ENCODE measurements at regions not wholly inside any gene's neighbourhood (a gene's known extent, or its start where the extent isn't known, plus 50 kb on each side); places are given as distances from the start of the nearest gene placed in this dataset.

DNA sequence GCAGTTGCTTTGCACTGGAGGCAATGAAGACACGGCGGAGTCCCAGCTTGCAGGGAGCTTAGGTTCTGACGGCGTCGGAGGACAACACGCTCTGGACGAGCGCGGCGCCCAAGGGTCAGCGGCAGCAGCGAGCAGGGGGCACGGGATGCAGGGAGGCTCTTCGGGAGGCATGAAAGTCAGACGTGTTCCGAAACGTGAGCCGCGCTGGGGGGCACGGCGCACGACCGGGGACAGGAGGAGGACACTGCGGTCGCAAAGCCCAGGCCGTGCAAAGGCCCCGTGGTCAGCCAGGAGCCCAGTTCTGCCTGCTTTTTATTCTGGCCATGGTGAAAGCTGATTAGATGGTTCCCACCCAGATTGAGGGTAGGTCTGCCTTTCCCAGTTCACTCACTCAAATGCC, 294.6 kb downstream of the SNAPC1 start:
- TF ChIP-seq, protein P1, sequence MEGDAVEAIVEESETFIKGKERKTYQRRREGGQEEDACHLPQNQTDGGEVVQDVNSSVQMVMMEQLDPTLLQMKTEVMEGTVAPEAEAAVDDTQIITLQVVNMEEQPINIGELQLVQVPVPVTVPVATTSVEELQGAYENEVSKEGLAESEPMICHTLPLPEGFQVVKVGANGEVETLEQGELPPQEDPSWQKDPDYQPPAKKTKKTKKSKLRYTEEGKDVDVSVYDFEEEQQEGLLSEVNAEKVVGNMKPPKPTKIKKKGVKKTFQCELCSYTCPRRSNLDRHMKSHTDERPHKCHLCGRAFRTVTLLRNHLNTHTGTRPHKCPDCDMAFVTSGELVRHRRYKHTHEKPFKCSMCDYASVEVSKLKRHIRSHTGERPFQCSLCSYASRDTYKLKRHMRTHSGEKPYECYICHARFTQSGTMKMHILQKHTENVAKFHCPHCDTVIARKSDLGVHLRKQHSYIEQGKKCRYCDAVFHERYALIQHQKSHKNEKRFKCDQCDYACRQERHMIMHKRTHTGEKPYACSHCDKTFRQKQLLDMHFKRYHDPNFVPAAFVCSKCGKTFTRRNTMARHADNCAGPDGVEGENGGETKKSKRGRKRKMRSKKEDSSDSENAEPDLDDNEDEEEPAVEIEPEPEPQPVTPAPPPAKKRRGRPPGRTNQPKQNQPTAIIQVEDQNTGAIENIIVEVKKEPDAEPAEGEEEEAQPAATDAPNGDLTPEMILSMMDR (conservative IDR thresholded peaks at IDR 0.05 in 1 of 2, IDR thresholded peaks at IDR 0.05 in 1 of 2; ENCODE audit: low read depth in 1 of 2, low read length in 2 of 2) = no peak
- no peak for TF ChIP-seq EZH2 (IDR thresholded peaks at IDR 0.05; ENCODE audit: low read length, missing control alignments)
- Histone ChIP-seq H2AFZ (ENCODE audit: low read length) (no peak overlapping the region), H3K36me3 (ENCODE audit: control insufficient read depth, insufficient read depth, low read length) (no peaks in the 10 kb centered on the region), H3K4me3 (replicated peaks in 1 of 4; ENCODE audit: control extremely low read depth in 1 of 4, insufficient read depth in 1 of 4, low read depth in 3 of 4, low read length in 4 of 4) (no peak overlapping the region), H4K20me1 (ENCODE audit: control insufficient read depth, extremely low read depth, insufficient read depth, low read length) (no peaks in the 10 kb centered on the region), H3K9me3 (ENCODE audit: control insufficient read depth, insufficient read depth, low read depth, low read length) (no peaks in the 10 kb centered on the region), H3K4me2 (ENCODE audit: extremely low read depth, insufficient read depth, low read length) (no peak overlapping the region), H3K27me3 (ENCODE audit: control insufficient read depth, insufficient read depth, low read length) (no peaks in the 10 kb centered on the region), H3K27ac (ENCODE audit: insufficient read depth, low read length) (no peak overlapping the region), H3K4me1 (ENCODE audit: control insufficient read depth, extremely low read depth, insufficient read depth, low read length) (no peaks in the 10 kb centered on the region), H3K79me2 (ENCODE audit: control insufficient read depth, insufficient read depth, low read length) (no peaks in the 10 kb centered on the region), H3K9ac (ENCODE audit: insufficient read depth, low read length) (no peak overlapping the region)
- DNase-seq (ENCODE audit: low read depth in 2 of 2) = no peak

DNA sequence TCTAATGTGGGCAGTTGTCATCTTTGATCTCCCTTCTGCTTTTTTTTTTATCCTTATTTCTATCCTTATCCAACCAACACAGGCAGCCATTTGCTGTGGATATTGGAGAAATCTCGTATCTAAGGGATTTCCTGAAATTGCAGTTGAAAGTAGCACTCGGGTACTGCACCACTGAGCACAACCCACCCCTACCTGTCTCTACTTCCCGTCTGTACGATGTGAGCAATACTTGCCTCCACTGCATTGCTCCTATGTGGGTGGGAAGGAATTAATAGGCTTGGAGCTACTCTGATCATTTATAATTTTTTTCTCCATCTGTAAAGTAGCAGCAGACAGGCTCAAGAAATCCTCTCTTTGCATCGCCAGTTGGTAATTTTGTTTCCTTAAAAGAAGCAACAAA, 300.4 kb downstream of the SNAPC1 start:
- no peak overlapping the region for H3K27ac ChIP-seq (ENCODE audit: insufficient read depth, low read length)
- no peaks in the 10 kb centered on the region for H3K36me3 ChIP-seq (ENCODE audit: control insufficient read depth, insufficient read depth, low read length)
- no peak overlapping the region for H3K9ac ChIP-seq (ENCODE audit: insufficient read depth, low read length)
- H2AFZ ChIP-seq (ENCODE audit: low read length) = no peak overlapping the region
- H3K27me3 ChIP-seq (ENCODE audit: control insufficient read depth, insufficient read depth, low read length) = no peaks in the 10 kb centered on the region
- H3K9me3 ChIP-seq (ENCODE audit: control insufficient read depth, insufficient read depth, low read depth, low read length) = no peaks in the 10 kb centered on the region
- H3K79me2 ChIP-seq (ENCODE audit: control insufficient read depth, insufficient read depth, low read length) = no peaks in the 10 kb centered on the region
- H3K4me1 ChIP-seq (ENCODE audit: control insufficient read depth, extremely low read depth, insufficient read depth, low read length) = no peaks in the 10 kb centered on the region
- H4K20me1 ChIP-seq (ENCODE audit: control insufficient read depth, extremely low read depth, insufficient read depth, low read length) = no peaks in the 10 kb centered on the region
- no peak for DNase-seq (ENCODE audit: low read depth in 2 of 2)
- no peak for TF ChIP-seq EZH2 (IDR thresholded peaks at IDR 0.05; ENCODE audit: low read length, missing control alignments)
- TF ChIP-seq, protein P1 (conservative IDR thresholded peaks at IDR 0.05 in 1 of 2, IDR thresholded peaks at IDR 0.05 in 1 of 2; ENCODE audit: low read depth in 1 of 2, low read length in 2 of 2) = no peak
- H3K4me2 ChIP-seq (ENCODE audit: extremely low read depth, insufficient read depth, low read length) = no peak overlapping the region
- no peak overlapping the region for H3K4me3 ChIP-seq (replicated peaks in 1 of 4; ENCODE audit: control extremely low read depth in 1 of 4, insufficient read depth in 1 of 4, low read depth in 3 of 4, low read length in 4 of 4)

DNA sequence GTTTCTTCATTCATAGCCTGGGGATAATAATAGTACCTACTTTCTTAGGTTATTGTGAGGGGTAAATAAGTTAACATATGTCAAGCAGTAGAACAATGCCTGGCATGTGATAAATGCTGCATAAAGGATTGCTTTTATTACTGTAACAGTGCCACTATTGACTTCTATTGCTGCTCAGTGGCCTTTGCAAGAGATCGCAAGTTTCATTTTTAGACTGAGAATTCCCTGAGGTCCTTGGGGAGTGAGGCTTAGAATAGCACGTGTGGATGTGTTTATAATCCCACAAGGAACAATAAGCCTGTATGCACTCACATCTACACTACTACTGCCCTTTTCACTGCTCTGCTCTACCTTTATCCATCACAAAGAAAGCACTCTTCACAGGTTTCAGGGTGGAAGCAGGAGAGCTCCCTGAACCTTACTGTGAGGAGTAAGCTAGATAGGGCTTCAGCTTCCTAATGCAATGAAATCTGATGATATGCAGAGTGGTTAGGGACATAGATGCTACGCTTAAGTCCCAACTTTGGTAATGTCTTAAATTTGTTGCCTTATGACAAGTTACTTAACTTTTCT, 302.6 kb downstream of the SNAPC1 start:
- Histone ChIP-seq H2AFZ (ENCODE audit: low read length) (no peak overlapping the region), H3K36me3 (ENCODE audit: control insufficient read depth, insufficient read depth, low read length) (no peaks in the 10 kb centered on the region), H3K9ac (ENCODE audit: insufficient read depth, low read length) (no peak overlapping the region), H3K9me3 (ENCODE audit: control insufficient read depth, insufficient read depth, low read depth, low read length) (no peaks in the 10 kb centered on the region), H4K20me1 (ENCODE audit: control insufficient read depth, extremely low read depth, insufficient read depth, low read length) (no peaks in the 10 kb centered on the region), H3K4me3 (replicated peaks in 1 of 4; ENCODE audit: control extremely low read depth in 1 of 4, insufficient read depth in 1 of 4, low read depth in 3 of 4, low read length in 4 of 4) (no peak overlapping the region), H3K27ac (ENCODE audit: insufficient read depth, low read length) (no peak overlapping the region), H3K4me2 (ENCODE audit: extremely low read depth, insufficient read depth, low read length) (no peak overlapping the region), H3K27me3 (ENCODE audit: control insufficient read depth, insufficient read depth, low read length) (no peaks in the 10 kb centered on the region), H3K79me2 (ENCODE audit: control insufficient read depth, insufficient read depth, low read length) (no peaks in the 10 kb centered on the region), H3K4me1 (ENCODE audit: control insufficient read depth, extremely low read depth, insufficient read depth, low read length) (no peaks in the 10 kb centered on the region)
- TF ChIP-seq, protein P1 (conservative IDR thresholded peaks at IDR 0.05 in 1 of 2, IDR thresholded peaks at IDR 0.05 in 1 of 2; ENCODE audit: low read depth in 1 of 2, low read length in 2 of 2) = no peak
- TF ChIP-seq EZH2 (IDR thresholded peaks at IDR 0.05; ENCODE audit: low read length, missing control alignments) = no peak
- DNase-seq (ENCODE audit: low read depth in 2 of 2) = no peak

All from fibroblast of lung (primary cell).